Activated CD4-positive, alpha-beta T cell treated with anti-CD3 and anti-CD28 coated beads, Interleukin-2, amount 50 U/mL, for 4 hours (primary cell): ENCODE measurements at regions not wholly inside any gene's neighbourhood (a gene's known extent, or its start where the extent isn't known, plus 50 kb on each side); places are given as distances from the start of the nearest gene placed in this dataset.
"Not testable (repeated sequence)": the region's sequence is repeated elsewhere in the genome, so short reads cannot be mapped to it uniquely, and the experiment has no call there.

Experiments
- DNase-seq, 2 experiments: peaks; one replicate each; pipeline ENCODE4 v3.0.0-alpha.2; 2020

GRCh38 chr1:234897390-234897749 is 231.3 kb downstream of the TOMM20 start:
- DNase-seq: no peak

GRCh38 chr1:234896477-234897389 is 231.9 kb downstream of the TOMM20 start:
- DNase-seq: no peak

GRCh38 chr1:234893725-234894630 is 234.7 kb downstream of the TOMM20 start:
- DNase-seq: peak; percentile 28 to 38

- DNase-seq: no peak
Measured at GRCh38 chr1:234893359-234893724, 235.3 kb downstream of the TOMM20 start.

- no peak for DNase-seq
Measured at GRCh38 chr1:234892642-234893041, 236.0 kb downstream of the TOMM20 start.

GRCh38 chr1:234891427-234891826 is 237.2 kb downstream of the TOMM20 start:
- no peak for DNase-seq

- no peak for DNase-seq
Measured at GRCh38 chr1:234889643-234890042, 239.0 kb downstream of the TOMM20 start.

GRCh38 chr1:234888247-234888646 is 240.4 kb downstream of the TOMM20 start:
- DNase-seq: not testable (repeated sequence)

- no peak for DNase-seq
Measured at GRCh38 chr1:234887016-234887900, 241.4 kb downstream of the TOMM20 start.

GRCh38 chr1:234886081-234886984 is 242.3 kb downstream of the TOMM20 start:
- no peak for DNase-seq

- no peak for DNase-seq
Measured at GRCh38 chr1:234885601-234886000, 243.0 kb downstream of the TOMM20 start.

- DNase-seq: no peak
Measured at GRCh38 chr1:234884701-234885100, 243.9 kb downstream of the TOMM20 start.

GRCh38 chr1:234884006-234884405 is 244.6 kb downstream of the TOMM20 start:
- DNase-seq: no peak

- DNase-seq: no peak
Measured at GRCh38 chr1:234882898-234883297, 245.7 kb downstream of the TOMM20 start.

GRCh38 chr1:234881893-234882771 is 246.5 kb downstream of the TOMM20 start:
- DNase-seq: peak; percentile 4 to 7

- DNase-seq: no peak
Measured at GRCh38 chr1:234879147-234880080, 249.2 kb downstream of the TOMM20 start.

GRCh38 chr1:234878288-234878687 is 250.3 kb downstream of the TOMM20 start:
- no peak for DNase-seq

- DNase-seq: no peak
Measured at GRCh38 chr1:234877761-234878160, 250.9 kb downstream of the TOMM20 start.
